Inflammatory macrophage (primary cell): ENCODE measurements at regions not wholly inside any gene's neighbourhood (a gene's known extent, or its start where the extent isn't known, plus 50 kb on each side); places are given as distances from the start of the nearest gene placed in this dataset.

Experiments
- DNase-seq, 2 donors: peaks; one replicate each; pipeline ENCODE4 v3.0.0-alpha.2; 2020 to 2022

- DNase-seq = no peak
Measured at GRCh38 chr14:26773906-26774593, 176.2 kb upstream of the NOVA1 start.

DNA sequence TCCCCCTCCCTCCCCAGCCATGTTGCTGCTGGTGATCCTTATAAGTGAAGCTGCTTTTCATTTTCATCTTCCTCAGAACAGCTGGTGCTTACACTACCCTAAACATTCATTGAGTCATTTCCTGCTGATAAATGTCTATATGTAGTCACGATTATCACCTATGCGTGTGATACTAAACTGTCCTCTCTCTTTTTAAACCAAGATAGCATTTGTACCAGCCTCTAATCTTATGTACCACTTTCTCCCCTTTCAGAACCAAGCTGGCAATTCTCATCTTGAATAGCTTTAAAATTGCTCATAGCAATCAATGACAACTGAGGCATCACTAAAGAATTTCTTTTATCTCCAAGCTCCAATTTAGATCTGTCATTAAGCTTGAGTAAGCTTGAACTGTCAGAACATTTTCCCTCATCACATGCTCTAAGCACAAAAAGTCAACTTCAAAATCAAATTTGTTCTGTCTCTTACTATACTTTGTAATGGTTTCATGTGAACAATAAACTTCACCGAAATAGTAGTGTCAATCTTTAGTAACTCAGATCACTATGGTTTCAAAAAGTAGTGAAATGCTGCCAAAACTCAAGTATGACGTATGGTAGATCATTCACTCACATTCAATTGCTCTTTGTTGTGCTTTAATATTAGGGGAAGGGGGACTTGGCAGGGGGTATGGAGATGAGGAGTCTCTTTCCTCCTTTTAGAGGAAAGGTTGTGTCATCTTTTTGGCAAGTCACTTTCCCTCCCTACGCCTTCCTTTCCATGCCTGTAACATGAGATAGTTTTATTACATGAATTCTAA lies 178.1 kb upstream of the NOVA1 start:
- DNase-seq = no peak

- DNase-seq = no peak
Measured at GRCh38 chr14:26791117-26791806, 193.4 kb upstream of the NOVA1 start.

- no peak for DNase-seq
Measured at GRCh38 chr14:26794731-26795130, 196.9 kb upstream of the NOVA1 start.

GRCh38 chr14:26808407-26808806 lies 210.6 kb upstream of the NOVA1 start:
- no peak for DNase-seq

GRCh38 chr14:26810631-26811030 lies 212.8 kb upstream of the NOVA1 start:
- no peak for DNase-seq

- no peak for DNase-seq
Measured at GRCh38 chr14:26811756-26812305, 214.0 kb upstream of the NOVA1 start.

DNA sequence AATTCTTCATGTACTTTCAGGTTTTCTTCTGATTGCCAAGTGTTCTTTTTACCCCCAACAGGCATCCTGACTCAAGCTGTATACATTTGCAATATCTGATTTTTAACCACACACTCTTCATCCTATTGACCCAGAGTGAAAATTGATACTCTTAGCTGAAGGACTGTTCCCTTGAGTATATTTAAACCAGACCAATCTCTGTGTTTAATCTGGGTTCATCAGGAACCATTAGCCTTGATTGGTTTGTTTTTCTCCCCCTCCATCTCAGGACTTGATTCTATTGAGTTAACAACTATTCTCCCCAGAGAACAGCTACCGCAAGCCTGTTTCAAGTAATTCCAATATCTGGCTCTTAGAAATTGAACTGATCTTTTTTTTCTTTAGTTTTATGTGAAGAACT lies 222.3 kb upstream of the NOVA1 start:
- no peak for DNase-seq

GRCh38 chr14:26820572-26820971 lies 222.7 kb upstream of the NOVA1 start:
- no peak for DNase-seq

DNA sequence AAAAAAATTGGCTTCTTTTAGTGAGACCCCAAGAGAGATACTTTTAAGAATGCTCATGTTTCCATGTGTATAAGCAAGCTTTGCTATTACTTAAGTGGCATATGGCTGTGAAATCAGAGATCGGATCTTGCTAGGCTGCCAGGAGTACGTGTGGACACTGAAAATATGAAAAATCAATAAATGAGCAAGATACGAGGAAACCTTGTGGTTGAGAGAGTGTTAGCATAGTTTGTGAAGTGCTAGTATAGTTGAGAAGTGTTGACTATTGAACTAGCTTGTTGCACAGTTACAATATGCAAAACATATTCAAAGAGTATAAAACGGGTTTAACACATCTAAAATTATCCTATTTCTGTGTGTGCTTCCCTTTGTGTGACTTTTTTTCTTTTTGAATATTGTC lies 230.9 kb upstream of the NOVA1 start:
- DNase-seq = no peak

DNA sequence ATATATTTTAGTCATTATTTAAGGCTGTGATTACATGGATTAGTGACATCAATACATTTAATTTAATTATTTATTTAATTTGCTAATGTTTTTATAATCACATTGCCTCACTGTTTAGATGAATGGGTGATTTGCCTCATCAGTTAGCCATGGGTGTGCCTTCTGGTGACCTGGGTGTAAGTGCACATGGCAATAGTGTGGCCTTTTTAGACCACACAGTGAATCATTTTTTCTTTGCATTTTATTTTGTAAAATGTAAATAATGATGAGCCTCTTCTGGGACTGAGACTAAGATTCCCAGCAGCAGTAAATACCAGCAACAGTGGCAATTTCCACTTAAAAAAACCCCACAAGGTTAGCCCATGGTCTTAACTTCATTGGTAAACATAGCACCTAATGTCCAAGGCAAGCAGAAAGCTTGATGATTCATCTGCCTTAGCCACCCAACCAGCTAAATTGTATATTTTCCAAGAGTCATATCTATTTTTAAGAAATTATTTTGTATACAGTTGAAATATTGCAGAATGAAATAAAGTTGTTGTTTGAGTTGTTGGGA lies 235.9 kb upstream of the NOVA1 start:
- no peak for DNase-seq

- DNase-seq = no peak
Measured at GRCh38 chr14:26835979-26836570, 238.2 kb upstream of the NOVA1 start.

DNA sequence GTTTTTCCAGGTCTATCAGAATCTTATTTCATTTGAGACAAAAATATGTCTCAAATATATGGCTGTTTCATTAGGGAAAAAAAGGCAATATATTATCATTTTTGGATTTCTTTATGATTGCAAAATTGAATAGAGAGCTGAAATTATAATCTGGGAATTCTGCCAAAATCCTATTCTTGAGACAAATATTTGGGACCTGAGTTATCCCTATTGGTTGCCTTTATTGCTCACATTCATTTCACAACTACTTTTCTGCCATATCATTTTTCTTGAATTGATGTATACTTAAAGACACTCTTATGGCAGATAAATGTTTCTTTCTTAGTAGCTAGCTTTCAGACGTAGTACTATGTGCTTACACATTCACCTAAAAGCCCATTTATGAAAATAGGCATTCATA lies 241.6 kb upstream of the NOVA1 start:
- no peak for DNase-seq

DNA sequence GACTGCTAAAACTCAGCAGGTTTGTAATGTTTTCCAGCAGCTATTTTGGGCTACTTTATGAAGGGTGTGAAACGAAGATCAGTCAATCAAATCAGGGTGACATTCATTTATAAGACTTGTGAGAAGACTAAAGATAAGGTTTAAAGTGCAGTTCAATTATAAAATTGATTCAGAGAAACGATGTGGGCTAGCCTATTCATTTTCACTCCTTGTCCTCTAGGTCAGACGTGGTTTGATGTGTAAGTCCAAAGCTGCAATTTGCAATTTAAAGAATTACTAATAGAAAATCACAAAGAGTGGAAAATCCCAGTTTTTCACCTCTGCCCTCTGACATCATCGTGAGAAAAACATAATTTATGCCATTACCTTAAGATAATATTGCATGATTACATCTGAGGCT lies 243.5 kb upstream of the NOVA1 start:
- DNase-seq = no peak

DNA sequence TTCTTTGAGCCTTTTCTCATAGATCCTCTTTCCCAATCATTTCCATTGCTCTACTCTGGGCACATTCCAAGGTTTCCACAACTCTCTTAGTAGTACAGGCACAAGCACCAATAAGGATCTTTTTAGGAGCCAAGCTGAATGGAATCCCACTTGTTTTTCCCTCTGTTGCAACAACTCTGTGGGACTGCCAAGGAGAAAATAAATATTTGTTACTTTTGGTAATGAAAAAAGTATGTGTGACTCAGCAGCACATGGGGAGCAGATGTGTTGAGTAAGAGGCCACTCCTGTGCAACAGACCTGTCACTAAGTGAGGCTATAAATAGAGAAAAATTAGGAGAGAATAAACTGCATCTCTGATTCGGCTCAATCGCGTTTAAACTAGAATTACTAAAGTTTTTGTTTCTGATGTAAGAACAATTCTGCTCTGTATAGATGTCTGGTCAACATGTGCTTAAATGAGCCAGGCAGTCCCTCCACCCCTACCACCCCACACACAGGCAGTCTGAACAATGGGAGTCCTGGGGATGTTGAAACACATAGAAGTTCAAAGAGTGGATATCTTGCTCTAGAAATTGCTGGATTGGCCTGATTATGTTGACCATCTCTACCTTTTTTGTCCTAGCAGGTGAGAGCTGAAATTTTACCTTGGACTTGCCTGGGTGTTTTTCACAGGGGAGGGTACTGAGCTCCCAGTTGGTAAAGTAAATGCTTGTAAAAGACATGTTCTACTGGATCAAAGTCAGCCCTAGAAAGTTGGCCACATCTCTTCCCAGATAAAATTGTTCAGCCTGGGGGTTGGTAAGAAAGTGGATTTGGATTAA lies 244.3 kb upstream of the NOVA1 start:
- no peak for DNase-seq

DNA sequence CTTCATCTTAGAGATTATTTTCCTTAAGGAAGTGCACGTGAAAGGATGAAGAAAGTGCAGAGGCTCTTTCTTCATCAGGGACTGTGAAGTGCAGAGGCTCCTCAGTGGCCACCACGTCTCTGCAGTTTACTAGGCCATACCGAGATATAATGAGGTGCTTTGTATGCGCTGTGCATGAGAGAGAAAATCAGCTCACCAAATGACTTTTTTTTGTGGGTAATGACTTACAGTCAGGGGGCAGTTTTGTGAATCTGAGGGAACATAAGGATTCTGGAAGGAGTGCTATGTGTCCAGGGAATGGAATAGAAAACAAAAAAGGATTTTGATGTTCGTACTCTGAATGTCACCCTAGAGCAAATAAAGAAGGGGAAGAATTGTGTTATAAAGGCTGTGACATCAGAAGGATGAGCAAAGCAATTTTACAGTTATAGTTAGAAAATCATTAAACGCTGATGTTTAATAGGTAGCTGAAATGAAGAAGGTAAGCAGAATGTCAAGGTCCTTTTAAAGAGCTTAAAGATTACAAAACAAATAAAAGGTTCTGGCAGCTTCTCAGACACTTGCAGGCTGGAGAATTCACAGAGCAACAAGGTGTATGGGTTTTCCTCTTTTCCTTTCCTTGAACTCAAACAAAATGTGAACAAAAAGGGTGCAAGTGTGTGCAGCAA lies 247.5 kb upstream of the NOVA1 start:
- no peak for DNase-seq

DNA sequence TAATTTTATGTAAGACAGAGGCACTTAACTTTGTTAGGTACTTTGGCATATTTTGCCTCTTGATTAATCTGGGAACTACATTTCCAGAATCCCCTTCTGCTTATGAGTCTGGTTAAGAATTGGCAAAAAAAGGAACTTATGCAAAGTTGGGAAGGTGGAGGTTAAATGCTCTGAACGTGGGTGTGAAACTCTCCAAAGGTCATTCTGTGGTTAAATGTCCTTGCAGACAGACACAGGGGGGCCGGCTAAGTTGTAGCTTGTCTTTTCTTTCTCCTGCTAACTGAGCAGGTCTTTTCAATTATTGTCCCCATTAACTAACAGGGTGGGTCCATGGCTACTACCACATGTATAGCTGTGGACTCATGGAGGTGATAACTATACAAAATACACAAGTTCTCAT lies 248.6 kb upstream of the NOVA1 start:
- DNase-seq = no peak

DNA sequence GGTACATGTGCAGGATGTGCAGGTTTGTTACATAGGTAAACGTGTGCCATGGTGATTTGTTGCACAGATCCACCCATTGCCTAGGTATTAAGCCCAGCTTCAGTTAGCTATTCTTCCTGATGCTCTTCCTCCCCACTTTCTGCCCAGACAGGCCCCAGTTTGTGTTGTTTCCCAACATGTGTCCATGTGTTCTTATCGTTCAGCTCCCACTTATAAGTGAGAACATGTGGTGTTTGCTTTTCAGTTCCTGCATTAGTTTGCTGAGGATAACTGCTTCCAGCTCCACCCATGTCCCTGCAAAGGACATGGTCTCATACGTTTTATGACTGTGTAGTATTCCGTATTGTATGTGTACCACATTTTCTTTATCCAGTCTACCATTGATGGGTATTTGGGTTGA lies 251.7 kb upstream of the NOVA1 start:
- DNase-seq = no peak

DNA sequence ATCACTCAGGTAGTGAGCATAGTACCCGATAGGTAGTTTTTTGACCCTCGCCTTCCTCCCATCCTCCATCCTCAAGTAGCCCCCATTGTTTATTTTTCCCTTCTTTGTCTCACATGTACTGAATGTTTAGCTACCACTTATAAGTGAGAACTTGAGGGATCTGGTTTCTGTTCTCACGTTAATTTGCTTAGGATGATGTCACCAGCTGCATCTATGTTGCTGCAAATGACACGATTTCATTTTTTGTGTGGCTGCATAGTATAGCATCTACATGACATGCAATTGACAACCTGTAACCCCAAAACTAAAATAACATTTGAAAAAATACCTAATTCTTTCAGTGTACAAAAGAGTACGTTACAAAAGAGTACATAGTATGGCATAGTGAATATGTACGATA lies 254.0 kb upstream of the NOVA1 start:
- no peak for DNase-seq

DNA sequence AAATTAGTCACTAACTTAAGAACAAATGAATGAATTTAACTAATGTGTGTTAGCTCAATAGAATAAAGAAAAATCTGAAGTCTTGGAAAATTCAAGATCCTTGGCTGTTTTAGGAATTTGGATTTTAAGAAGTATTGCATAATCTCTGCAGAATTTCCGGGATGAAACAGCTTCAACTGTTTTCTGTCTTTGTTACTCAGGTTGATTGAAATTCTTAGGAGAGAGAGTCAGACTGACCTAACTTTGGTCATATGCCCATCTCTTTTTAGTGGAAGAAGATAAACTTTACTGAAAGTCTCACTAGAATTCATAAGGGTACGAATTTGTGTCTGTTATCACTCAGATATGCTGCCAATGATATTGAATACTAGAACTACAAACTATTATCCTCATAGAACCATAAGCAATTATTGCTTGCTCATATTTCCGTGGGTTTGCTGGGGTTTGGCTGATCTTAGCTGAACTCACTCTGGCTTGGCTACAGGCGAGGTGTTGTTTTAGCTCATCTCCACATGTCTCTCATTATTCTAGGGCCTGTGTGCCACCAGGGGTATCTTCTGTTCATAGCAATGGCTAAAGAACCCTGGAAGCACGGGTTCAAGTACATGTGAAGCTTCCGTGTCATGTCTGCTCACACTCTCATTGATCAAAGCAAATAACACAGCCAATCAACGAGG lies 257.4 kb upstream of the NOVA1 start:
- no peak for DNase-seq
